ENCODE measurements at regions not wholly inside any gene's neighbourhood (a gene's known extent, or its start where the extent isn't known, plus 50 kb on each side); places are given as distances from the start of the nearest gene placed in this dataset.

DNA sequence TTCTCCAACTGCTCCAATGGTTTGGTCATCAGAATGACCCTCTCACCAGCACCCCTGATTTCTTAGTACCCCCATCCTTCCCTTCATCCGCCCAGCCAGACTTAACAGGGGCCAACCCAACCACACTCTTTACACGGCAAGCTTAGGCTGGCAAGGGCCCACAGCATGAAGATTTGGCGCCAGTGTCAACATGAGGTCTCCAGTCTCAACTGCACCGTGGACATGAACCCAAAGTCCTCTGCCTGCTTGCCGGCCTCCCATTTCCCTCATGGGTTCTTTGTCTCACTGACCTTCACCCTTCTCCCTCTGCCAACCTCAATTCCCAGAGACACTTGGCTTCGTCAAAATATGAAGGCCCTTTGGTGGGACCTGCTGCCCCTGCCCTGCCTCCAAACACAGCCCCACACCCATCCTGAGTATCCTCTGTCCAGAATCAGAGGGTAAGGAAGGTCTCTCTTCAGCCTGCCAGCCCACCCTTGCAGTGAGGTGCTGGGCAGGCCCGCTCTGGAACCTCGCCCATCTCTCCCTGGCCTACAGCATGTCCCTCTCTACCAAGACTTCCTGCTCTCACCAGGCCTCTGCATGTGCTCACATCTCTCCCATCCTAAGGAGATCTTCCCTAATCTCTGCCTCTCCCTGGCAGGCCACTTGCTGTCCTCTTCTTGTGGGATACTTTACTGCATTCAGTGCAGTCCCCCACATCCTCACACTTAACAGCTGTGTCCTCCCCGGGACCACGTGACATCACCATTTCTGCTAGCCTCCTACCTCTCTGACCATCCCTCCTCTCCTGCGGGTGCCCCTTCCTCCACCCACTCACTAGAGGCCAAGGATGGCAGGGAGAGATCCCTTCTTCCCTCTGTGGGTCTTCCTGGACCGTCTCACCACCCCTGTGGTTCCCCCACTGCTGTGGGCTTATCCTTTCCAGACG lies 91.7 kb upstream of the ZMIZ1 start:
- no peak for DNase-seq (ENCODE audit: low spot score)

DNA sequence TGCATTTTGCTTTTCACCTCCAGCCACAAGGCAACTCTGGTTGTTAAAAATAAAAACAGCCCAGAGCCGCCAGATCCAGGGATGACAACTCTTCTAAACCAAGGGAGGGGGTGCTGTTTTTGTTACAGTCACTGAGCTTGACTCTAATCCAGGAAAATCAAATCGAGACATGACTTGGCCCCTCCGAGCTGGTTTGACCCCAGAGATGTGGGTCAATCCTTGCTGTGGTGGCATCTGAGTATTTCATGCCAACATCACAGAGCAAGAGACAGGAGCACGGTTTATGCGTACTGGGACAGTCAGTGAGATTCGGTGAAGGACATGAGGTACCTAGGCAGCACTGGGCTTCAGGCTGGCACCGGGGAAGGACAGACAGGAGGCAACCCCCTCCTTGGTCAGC lies 88.8 kb upstream of the ZMIZ1 start:
- DNase-seq (ENCODE audit: low spot score) = no peak

DNA sequence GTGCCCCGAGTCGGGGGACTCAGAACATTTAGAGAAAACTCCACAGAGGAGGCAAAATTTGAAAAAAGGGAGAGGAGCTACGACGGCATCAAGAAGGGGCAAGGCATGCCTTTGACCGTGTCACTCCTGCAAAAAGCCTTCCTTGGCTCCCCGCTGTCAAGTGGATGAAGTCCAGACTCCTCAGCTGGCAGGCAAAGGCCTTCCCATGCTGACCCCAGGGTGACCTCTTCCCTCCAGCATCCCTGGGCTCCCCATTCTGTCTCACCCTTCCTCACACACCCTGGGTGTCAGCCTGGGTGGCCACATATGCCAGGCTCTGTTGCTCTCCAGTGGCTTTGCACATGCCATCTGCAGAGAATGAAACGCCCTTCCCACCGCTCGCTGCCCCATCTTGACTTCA lies 88.4 kb upstream of the ZMIZ1 start:
- DNase-seq (ENCODE audit: low spot score) = no peak

DNA sequence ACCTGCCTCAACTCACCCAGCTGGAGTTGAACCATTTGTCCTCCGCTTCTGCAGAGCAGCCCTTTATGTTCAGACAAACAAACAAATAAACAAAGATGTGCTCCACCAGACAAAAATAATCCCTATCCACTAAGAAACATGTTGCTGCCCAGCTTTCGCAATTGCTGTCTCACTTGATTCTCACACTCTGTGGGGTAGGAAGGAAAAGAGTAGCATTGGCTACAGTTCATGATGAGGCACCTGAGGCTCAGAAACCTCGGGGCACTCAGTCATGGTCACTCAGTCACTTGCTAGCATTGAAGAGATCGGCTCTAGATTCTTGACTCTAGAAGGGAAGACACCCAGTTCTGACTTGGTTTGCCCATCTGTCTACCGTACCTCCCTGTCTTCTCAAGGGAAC lies 88.0 kb upstream of the ZMIZ1 start:
- no peak for DNase-seq (ENCODE audit: low spot score)

DNA sequence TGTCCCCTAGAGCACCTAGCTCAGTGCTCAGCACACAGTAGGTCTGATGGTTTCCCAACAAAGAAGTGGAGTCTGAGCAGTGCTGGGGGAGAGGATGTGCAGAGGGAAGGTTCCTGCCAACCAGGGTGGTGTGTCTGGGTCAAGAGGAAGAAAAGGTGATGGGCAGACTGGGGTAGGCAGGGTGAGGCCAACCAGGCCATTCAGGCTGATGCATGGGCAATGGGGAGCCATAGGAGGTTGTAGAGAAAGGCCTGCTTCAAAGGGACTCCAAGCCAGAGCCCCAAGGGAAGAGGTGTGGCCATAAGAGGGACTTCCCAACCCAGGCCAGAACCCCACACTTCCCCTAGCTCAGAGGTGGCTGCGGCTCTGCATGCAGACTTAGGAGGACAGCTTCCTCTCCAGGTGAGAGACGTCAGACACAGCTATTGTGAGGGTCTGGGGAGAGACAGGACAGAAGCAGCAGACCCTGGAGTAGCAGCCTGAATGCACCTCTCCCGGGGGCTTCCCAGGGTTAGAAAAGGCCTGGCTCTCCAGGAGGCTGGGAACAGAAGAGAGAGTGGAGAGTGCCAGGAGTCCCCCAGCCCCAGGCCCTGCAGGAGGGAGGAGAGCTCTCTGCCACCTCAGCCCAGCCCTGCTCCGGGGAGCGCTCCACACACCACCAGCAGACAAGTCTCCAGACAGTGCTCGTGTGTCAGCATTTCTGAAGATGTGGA lies 87.4 kb upstream of the ZMIZ1 start:
- DNase-seq (ENCODE audit: low spot score) = no peak

DNA sequence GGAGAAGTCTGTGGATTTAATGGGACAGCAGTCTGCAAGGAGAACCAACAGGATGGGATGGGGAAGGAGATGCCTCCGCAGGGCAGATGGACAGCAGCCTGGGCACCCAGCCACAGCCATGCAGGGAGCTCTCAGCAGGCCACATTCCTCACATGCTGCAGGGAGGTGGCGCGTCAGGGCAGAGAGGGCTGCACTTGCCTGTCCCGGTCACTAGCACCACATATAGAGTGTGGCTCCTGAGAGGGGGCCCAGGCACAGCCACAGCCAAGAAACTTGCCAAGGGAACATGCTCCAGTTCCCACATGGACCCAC lies 86.8 kb upstream of the ZMIZ1 start:
- no peak for DNase-seq (ENCODE audit: low spot score)

DNA sequence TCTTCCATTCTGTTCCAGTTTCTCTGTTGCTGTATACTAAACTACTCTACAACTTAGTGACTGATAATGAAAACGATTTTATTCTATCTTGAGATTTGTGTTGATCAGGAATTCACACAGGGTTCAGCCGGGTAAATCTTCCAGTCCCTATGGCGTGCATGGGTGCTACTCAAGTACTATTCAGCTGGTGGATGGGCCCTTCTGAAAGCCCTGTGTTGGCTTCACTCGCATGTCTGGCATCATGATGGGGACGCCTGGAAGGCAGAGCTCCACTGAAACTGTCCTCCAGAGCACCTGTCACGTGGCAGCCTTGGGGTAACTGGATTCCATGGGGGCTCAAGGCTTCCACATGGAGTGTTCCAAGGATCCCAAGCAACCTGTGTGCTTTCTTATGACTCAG lies 86.0 kb upstream of the ZMIZ1 start:
- no peak for DNase-seq (ENCODE audit: low spot score)

DNA sequence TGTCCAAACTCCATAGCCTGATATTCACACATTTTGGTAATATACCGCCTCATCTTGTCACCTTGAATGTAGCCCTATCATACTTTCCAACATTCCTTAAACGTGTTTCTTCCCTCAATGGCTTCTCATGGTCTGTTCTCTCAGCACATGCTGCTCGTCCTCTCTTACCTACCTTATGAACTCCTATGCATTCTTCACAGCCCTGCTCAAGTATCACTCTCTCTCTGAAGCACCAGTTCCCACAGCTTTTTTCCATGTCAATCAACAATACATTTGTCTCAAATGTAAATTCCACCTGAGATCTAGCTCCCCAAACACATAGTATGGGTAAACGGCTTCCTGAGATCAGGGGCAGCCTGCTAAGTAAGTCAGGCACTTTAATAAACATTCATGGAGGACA lies 85.2 kb upstream of the ZMIZ1 start:
- no peak for DNase-seq (ENCODE audit: low spot score)

DNA sequence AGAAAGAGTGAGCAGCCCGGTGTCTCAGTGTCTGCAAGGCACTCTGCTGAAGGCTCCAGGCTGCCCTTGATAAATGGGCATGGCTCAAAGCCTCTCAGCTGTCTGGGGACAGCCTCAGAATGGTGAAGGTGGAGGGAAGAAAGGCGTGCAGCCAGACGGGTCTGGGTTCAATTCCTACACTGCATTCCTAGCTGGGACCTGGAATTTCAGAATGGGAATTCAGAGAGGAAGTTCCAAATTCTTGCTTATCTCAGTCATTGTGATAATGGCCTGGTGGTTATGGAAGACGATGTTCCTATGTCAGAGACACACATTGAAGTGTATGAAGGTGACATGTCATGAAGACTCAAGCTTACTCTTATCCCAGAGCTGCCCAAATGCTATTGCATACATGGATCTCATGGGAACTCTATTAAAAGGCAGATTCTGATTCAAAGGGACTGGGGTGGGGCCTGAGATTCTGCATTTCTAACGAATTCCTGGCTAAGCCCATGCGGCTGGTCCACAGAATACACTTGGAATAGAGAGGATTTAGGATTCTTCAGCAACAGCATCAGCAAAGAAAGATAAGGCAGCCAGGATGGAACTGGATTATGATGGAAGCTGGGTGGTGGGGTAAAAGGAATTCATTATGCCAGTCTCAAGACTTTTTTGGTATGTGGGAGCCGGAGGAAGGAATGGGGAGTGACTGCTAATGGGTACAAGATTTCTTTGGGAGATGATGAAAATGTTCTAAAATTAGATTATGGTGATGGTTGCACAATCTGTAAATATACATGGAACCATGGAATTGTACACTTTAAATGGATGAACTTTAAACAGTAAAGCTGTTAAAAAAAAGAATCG lies 82.6 kb upstream of the ZMIZ1 start:
- DNase-seq (ENCODE audit: low spot score) = no peak

DNA sequence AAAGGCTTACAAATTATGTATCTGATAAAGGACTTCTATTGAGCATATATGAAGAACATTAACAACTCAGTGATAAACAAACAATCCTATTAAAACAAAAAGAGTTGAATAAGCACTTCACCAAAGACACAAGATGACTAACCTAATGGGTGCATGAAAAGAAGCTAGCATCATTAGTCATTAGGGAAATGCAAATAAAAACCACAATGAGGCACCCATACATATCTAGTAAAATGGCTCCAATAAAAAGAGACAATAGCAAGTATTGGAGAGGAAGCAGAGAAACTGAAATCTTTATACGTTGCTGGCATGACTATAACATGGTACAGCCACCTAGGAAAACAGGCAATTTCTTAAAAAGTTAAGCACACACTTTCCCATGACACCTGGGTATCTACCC lies 77.6 kb upstream of the ZMIZ1 start:
- DNase-seq (ENCODE audit: low spot score) = no peak

DNA sequence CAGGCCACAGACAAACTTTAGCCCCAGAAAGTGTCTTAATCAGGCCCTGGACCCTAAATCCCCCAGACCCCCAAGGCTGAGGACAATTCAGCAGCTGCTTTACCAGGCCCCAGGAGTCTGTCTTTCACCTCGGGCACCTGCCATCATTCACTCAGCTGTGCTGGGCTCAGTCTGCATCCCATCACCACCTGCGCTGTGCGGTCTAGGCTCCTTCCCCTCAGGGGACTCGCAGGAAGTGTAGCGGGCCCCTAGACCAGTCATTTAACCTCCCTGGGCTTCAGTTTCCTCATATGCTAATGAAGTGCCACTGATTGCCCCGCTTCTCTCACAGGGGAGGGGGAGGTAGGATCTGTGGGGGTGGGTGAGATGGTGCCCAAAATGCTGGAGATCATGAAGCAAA lies 76.4 kb upstream of the ZMIZ1 start:
- DNase-seq (ENCODE audit: low spot score) = no peak

DNA sequence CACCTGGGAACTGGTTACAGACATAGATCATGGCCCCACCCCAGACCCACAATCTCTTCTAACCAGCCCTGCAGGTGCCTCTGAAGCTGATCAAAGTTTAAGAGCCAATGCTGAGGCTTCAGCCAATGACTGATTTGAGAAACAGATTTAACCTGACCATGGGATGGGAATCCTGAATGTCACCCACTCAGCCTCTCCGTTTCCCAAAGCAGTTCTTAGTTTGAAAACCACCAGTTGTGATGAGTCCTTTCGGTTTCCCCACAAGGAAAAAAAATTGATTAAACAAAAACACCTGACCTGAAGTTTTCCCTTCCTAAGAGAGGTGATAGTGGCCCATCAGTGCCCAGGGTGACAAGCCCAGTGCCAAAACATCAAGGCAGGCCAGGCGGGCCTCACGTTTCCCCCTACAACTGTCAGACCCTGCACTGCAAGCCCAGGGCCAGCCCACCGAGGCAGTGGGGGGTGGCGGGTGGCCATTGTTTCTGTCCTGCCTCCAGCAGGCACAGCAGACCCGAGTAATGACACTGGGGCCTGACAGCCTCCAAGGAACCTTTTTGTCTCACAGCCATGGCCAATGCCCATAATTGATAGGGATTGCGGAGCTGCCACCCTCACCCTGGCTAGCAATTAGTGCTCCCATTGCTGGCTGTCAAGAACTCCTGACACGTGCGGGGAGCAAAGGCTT lies 75.4 kb upstream of the ZMIZ1 start:
- no peak for DNase-seq (ENCODE audit: low spot score)

DNA sequence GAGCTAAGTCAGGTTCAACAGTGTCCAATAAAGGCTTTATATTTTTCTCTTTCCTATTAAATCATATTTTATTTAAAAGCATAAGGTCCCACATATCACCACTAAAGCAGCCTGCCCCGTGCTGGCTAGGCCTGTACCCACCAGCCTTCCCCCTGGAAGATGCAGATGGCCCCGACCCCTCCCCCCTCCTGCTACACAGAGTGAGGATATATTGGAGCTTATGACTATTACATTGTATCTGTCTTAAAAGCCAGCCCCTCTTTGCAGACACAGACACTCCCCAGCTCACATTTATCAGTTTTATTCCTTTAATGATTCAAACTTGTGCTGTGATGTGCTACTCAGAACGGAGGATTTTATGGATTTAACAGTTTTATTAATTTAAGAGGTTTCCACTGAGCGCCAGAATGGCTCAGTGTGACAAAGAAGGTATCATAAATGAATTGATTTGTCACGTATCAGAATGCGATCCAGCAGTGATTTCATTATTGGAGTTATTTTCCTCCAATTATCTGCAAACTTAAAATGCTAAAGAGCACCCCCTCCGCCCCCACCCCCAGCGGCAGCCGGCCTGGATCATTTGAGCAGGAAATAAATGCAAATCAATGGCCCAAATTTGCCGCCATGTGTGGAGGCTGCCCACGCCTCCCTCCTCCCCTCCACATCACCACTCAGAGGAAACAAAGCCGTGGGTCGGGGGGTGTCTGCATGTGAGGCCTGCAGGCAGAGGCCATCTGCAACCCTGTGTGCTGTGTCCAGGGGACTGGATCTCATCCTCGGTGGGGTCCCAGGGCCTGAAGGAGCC lies 72.6 kb upstream of the ZMIZ1 start:
- DNase-seq (ENCODE audit: low spot score) = no peak

DNA sequence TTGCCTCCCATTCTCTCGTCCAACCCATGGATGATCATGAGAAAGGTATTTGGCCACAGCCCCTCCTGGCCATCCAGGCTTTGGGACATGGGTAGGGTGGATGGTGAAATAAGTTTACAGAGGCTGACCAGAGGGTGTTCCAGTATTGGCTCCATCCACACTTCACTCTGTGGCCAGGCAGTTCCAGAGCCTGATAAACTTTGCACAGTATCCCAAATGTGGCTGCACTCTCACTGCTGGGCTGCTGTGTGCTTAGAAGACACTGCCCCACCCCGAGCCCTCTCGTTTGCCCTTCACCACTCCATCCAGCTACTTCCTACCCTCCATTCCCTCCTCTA lies 72.0 kb upstream of the ZMIZ1 start:
- DNase-seq (ENCODE audit: low spot score) = no peak

DNA sequence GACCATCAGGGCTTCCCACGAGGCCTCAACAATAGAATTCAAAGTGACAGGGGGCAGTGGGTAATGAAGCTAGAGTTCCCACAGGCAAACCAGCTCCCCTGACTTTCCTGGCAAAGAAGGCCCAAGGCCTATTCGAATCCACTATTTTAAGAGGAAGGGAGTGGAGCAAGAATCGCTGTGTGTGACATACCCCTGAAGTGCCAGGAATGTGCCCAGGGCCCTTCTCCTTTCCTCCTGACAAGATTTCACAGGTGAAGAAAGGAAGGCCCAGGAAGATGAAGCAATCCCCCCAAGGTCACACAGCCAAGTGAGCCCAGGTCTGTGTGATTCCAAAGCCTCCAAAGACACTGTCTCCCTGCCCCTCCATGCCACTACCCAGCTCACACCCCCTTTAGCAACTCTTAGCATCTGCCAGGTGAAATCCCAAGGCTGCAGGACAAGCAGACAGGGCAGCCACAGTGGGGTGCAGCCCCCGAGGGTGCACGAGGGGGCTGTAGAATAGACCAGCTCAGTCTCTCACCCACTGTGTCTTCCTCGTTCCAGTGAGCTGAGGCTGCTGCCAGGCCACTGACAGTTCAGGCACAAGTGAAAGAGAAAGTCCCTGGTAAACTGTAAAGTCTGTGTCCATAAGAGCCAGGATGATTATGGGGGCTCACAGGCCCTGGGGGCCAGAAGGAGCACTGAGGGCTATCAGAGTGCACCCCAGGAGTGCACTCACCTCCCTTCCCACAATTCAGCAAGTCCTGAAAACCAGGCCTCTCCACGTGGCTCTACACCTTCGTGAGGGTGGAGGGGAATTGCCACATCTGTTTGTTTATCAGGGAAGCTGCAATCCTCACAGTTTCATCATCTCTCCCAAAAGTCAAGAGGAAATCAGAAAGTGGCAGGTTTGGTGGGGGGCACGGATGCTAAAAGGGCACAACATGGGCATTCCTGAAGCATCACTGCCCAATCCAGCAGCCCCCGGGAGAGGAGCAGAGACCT lies 70.8 kb upstream of the ZMIZ1 start:
- no peak for DNase-seq (ENCODE audit: low spot score)

DNA sequence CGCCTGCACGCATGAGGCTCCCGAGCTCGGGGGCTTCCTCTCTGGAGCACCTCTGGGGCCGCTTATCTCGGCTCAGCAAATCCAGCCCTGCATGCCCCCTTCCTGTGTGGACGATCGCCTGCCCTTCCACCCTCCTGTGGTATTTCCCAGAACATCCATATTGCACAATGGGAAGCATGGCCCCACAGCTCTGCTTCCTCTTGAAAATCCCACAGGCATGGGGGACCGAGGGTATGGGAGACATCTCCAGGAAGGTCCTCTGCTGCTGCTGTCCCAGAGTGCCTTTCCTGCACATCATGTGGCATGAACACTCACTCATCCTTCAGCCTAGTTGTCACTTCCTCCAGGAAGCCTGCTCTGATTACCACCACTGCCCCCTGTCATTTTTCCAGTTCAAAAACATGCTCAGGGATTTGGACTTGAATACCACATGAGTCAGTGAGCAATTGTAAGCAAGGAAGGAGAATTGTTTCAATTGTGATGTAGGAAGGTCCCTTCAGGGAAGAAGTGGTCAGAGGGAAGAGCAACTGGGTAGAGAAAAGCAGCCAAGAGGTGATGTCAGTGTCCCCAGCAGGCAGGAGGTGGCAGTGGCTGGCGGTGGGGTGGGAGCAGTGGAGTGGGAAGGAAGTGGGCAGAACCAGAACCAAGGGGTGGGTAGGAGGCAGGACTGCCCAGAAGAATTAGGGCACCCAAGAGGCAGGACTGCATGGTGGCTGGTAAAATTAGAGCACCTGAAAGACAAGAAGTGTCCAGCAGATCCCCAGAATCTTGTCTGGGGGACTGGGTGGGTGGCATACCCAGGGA lies 67.5 kb upstream of the ZMIZ1 start:
- DNase-seq (ENCODE audit: low spot score) = no peak

DNA sequence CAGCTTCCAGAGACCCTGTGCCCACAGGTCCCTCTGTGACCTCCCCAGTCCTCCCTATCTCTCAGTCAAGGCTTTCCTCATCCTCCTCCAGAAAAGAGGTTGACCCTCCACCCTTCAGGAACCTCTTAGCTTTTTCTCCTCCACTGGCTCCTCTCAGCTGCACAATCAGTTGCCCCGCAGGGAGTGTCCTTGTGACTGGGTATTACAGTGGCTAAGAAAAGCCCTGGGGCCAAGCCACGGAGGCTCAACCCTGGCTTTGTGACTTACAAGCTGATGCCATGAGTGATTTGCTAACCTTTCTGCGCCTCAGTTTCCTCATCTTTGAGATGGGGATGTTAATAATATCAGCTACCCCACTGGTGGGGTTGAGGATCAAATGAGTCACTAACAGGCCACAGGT lies 66.4 kb upstream of the ZMIZ1 start:
- DNase-seq (ENCODE audit: low spot score) = no peak
